ENCODE measurements at regions not wholly inside any gene's neighbourhood (a gene's known extent, or its start where the extent isn't known, plus 50 kb on each side); places are given as distances from the start of the nearest gene placed in this dataset.

DNA sequence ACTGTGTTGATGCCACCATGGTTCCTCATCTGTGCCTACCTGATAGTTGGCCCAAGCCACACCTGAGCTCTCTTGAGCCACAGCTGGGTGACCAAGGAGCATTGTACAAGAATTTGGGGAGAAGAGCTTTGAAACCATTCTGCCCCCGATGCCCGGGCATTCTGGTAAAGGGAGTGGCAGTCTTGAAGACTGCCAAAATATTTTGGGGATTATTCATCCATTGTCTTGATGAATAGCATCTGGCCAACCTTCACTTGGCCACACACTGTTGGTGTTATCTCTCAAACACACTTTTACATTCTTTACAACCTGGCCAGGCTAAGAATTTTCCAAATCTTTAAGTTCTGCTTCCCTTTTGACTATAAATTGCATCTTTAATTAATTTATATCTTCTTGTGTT, 113.1 kb upstream of the PCBD1 start:
- Histone ChIP-seq H3K4me3 (no peak overlapping the region), H3K4me1 (no peaks in the 10 kb centered on the region), H3K27me3 (no peaks in the 10 kb centered on the region), H3K36me3 (ENCODE audit: low read depth, missing control alignments) (no peaks in the 10 kb centered on the region), H3K27ac (no peak overlapping the region), H3K9me3 (no peaks in the 10 kb centered on the region)
- intact Hi-C loops (cut with DNase I; ENCODE audit: low total_unique reads) = no loop called here
- DNase-seq = no peak
- TF ChIP-seq POLR2A (IDR thresholded peaks at IDR 0.05) = no peak
- TF ChIP-seq, protein P1, sequence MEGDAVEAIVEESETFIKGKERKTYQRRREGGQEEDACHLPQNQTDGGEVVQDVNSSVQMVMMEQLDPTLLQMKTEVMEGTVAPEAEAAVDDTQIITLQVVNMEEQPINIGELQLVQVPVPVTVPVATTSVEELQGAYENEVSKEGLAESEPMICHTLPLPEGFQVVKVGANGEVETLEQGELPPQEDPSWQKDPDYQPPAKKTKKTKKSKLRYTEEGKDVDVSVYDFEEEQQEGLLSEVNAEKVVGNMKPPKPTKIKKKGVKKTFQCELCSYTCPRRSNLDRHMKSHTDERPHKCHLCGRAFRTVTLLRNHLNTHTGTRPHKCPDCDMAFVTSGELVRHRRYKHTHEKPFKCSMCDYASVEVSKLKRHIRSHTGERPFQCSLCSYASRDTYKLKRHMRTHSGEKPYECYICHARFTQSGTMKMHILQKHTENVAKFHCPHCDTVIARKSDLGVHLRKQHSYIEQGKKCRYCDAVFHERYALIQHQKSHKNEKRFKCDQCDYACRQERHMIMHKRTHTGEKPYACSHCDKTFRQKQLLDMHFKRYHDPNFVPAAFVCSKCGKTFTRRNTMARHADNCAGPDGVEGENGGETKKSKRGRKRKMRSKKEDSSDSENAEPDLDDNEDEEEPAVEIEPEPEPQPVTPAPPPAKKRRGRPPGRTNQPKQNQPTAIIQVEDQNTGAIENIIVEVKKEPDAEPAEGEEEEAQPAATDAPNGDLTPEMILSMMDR (IDR thresholded peaks at IDR 0.05) = no peak
- WGBS, 2 donors = 88 to 100% methylated on average over 2 of the region's 2 CpGs

- WGBS, 2 donors = 75 to 91% methylated on average over 3 to 9 of the region's 9 CpGs
- Histone ChIP-seq H3K36me3 (ENCODE audit: low read depth, missing control alignments) (no peaks in the 10 kb centered on the region), H3K9me3 (no peaks in the 10 kb centered on the region), H3K27me3 (no peaks in the 10 kb centered on the region), H3K4me1 (no peaks in the 10 kb centered on the region), H3K27ac (no peak overlapping the region), H3K4me3 (no peak overlapping the region)
- TF ChIP-seq POLR2A (IDR thresholded peaks at IDR 0.05) = no peak
- TF ChIP-seq, protein P1 (IDR thresholded peaks at IDR 0.05) = no peak
- DNase-seq = no peak
- intact Hi-C loops (cut with DNase I; ENCODE audit: low total_unique reads) = no loop called here
Observed at GRCh38 chr10:71004176-71005075, 116.1 kb upstream of the PCBD1 start.

GRCh38 chr10:71005337-71006305, 117.3 kb upstream of the PCBD1 start:
- no peak for DNase-seq
- 87 to 90% methylated on average over 23 of the region's 23 CpGs for WGBS, 2 donors
- intact Hi-C loops (cut with DNase I; ENCODE audit: low total_unique reads) = no loop called here
- no peaks in the 10 kb centered on the region for H3K36me3 ChIP-seq (ENCODE audit: low read depth, missing control alignments)
- no peaks in the 10 kb centered on the region for H3K9me3 ChIP-seq
- H3K27ac ChIP-seq = no peak overlapping the region
- TF ChIP-seq, protein P1 (IDR thresholded peaks at IDR 0.05) = no peak
- no peak for TF ChIP-seq POLR2A (IDR thresholded peaks at IDR 0.05)
- H3K4me3 ChIP-seq = no peak overlapping the region
- H3K4me1 ChIP-seq = no peaks in the 10 kb centered on the region
- no peaks in the 10 kb centered on the region for H3K27me3 ChIP-seq

DNA sequence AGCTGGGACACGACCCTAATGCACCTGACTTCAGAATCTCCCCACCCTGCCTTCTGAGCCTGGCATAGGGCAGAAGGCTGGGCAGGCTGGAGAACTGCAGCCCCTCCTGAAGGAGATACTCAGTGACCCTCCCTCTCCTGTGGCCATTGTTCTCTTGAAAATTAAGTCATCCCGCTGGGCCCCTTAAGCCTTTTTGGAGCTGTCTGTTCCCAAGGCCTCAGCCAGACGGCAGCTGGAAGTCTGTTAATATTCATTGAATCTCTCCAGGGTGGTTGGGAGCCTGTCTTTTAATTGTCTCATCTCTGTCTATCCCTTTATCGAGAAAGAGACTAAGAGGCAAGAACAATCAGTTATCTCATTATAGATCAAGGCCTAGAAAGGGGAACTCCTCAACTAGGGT, 118.1 kb upstream of the PCBD1 start:
- no peak for DNase-seq
- Histone ChIP-seq H3K9me3 (no peaks in the 10 kb centered on the region), H3K4me1 (no peaks in the 10 kb centered on the region), H3K27me3 (no peaks in the 10 kb centered on the region), H3K4me3 (no peak overlapping the region), H3K36me3 (ENCODE audit: low read depth, missing control alignments) (no peaks in the 10 kb centered on the region), H3K27ac (no peak overlapping the region)
- intact Hi-C loops (cut with DNase I; ENCODE audit: low total_unique reads) = no loop called here
- 89 to 92% methylated on average over 4 of the region's 4 CpGs for WGBS, 2 donors
- TF ChIP-seq POLR2A (IDR thresholded peaks at IDR 0.05) = no peak
- TF ChIP-seq, protein P1 (IDR thresholded peaks at IDR 0.05) = no peak

Measured in testis (tissue), 2 donors.